ENCODE measurements at regions not wholly inside any gene's neighbourhood (a gene's known extent, or its start where the extent isn't known, plus 50 kb on each side); places are given as distances from the start of the nearest gene placed in this dataset.

DNA sequence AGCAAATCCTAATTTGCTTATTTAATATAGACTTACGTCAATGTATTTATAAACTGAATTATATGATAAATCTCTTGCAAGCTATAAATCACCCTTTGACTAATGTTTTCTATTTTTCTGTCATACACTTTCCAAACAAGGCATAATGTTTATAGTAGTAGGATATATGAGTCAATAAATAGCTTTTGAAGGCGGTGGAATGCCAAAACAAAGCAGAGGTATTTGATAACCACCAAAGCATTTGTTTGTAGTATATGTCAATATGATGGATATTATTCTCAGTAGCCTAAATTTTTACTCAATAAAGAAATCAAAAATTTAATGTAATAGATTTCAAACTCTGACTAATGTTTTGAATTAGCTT lies 1354.6 kb downstream of the HACE1 start:
- TF ChIP-seq EZH2 (IDR thresholded peaks at IDR 0.05; ENCODE audit: borderline replicate concordance, insufficient read depth, low read length, poor library complexity, severe bottlenecking) (no peak), TAF1 (IDR thresholded peaks at IDR 0.05; ENCODE audit: low read depth) (no peak), SMC3 (conservative IDR thresholded peaks at IDR 0.05; ENCODE audit: poor library complexity) (no peak), MXI1 (conservative IDR thresholded peaks at IDR 0.05; ENCODE audit: poor library complexity, severe bottlenecking) (no peak), RAD21 (conservative IDR thresholded peaks at IDR 0.05) (no peak)
- TF ChIP-seq, protein P1, sequence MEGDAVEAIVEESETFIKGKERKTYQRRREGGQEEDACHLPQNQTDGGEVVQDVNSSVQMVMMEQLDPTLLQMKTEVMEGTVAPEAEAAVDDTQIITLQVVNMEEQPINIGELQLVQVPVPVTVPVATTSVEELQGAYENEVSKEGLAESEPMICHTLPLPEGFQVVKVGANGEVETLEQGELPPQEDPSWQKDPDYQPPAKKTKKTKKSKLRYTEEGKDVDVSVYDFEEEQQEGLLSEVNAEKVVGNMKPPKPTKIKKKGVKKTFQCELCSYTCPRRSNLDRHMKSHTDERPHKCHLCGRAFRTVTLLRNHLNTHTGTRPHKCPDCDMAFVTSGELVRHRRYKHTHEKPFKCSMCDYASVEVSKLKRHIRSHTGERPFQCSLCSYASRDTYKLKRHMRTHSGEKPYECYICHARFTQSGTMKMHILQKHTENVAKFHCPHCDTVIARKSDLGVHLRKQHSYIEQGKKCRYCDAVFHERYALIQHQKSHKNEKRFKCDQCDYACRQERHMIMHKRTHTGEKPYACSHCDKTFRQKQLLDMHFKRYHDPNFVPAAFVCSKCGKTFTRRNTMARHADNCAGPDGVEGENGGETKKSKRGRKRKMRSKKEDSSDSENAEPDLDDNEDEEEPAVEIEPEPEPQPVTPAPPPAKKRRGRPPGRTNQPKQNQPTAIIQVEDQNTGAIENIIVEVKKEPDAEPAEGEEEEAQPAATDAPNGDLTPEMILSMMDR (IDR thresholded peaks at IDR 0.05; ENCODE audit: poor library complexity, severe bottlenecking) = no peak
